ENCODE measurements at regions not wholly inside any gene's neighbourhood (a gene's known extent, or its start where the extent isn't known, plus 50 kb on each side); places are given as distances from the start of the nearest gene placed in this dataset.

GRCh38 chr18:51621113-51621863 lies 423.8 kb upstream of the MEX3C start (continued):
- no peak for TF ChIP-seq ZBTB10 (CRISPR knock-in tag; IDR thresholded peaks at IDR 0.05; ENCODE audit: borderline replicate concordance)
- no peak for TF ChIP-seq ZNF703 (CRISPR knock-in tag; IDR thresholded peaks at IDR 0.05; ENCODE audit: borderline replicate concordance)
- TF ChIP-seq ZBTB4 (CRISPR knock-in tag; IDR thresholded peaks at IDR 0.05; ENCODE audit: borderline replicate concordance), result no peak
- TF ChIP-seq XRCC5 (optimal IDR thresholded peaks at IDR 0.05; ENCODE audit: low read length), result peak; percentile 29
- no peak for TF ChIP-seq CERS6 (CRISPR knock-in tag; IDR thresholded peaks at IDR 0.05)
- TF ChIP-seq ARNT (IDR thresholded peaks at IDR 0.05), result no peak
- TF ChIP-seq IRX3 (CRISPR knock-in tag; IDR thresholded peaks at IDR 0.05; ENCODE audit: borderline replicate concordance, low read depth), result no peak
- TF ChIP-seq ZNF775 (CRISPR knock-in tag; IDR thresholded peaks at IDR 0.05; ENCODE audit: borderline replicate concordance), result no peak
- no peak for TF ChIP-seq CHD4 (IDR thresholded peaks at IDR 0.05; ENCODE audit: borderline replicate concordance, low read length)
- no peak for TF ChIP-seq ZNF766 (CRISPR knock-in tag; IDR thresholded peaks at IDR 0.05; ENCODE audit: borderline replicate concordance)
- no peak for TF ChIP-seq EP300 (IDR thresholded peaks at IDR 0.05; ENCODE audit: low read depth in 2 of 2, low read length in 2 of 2)
- TF ChIP-seq EP300 (CRISPR knock-in tag; IDR thresholded peaks at IDR 0.05; ENCODE audit: borderline replicate concordance), result no peak
- TF ChIP-seq STAG1 (CRISPR knock-in tag; IDR thresholded peaks at IDR 0.05), result peak; percentile 84
- TF ChIP-seq SALL1 (CRISPR knock-in tag; IDR thresholded peaks at IDR 0.05), result no peak

Data from HepG2 (cell line).